Brain microvascular endothelial cell (primary cell): ENCODE measurements at regions not wholly inside any gene's neighbourhood (a gene's known extent, or its start where the extent isn't known, plus 50 kb on each side); places are given as distances from the start of the nearest gene placed in this dataset.
"Not testable (repeated sequence)": the region's sequence is repeated elsewhere in the genome, so short reads cannot be mapped to it uniquely, and the experiment has no call there.

Experiments used
- DNase-seq: peaks from one replicate; pipeline ENCODE4 v3.0.0-alpha.2; 2020
- H3K27ac ChIP-seq: fragments of 250-450 bp; sonication (Bioruptor Pico); 2 replicates; pipeline ENCODE4 v1.5.1; 2020; ENCODE audit warnings: mild to moderate bottlenecking, moderate library complexity
- H3K27me3 ChIP-seq: fragments of 250-450 bp; sonication (Bioruptor Pico); replicated peaks from 2 replicates; pipeline ENCODE4 v1.5.1; 2020; ENCODE audit warnings: mild to moderate bottlenecking
- H3K36me3 ChIP-seq: fragments of 250-450 bp; sonication (Bioruptor Pico); replicated peaks from 2 replicates; pipeline ENCODE4 v1.5.1; 2020; ENCODE audit warnings: mild to moderate bottlenecking
- H3K4me3 ChIP-seq: 2 replicates; pipeline ENCODE4 v1.5.1; 2011; ENCODE audit warnings: low read depth, mild to moderate bottlenecking, control low read depth, low read length, moderate library complexity
- in situ Hi-C: cut with HindIII; loops from 2 replicates; pipeline ENCODE4 v1.10.0; 2017; ENCODE audit warnings: low sequenced_read_pairs, low pct_ligation_motif_present
- TF ChIP-seq, protein P1 (sequence below): IDR thresholded peaks from 2 replicates; pipeline ENCODE4 v1.5.1; 2011; ENCODE audit warnings: low read depth, mild to moderate bottlenecking, moderate library complexity, low read length, control low read depth, inconsistent platforms; ENCODE audit errors: missing control alignments

DNA sequence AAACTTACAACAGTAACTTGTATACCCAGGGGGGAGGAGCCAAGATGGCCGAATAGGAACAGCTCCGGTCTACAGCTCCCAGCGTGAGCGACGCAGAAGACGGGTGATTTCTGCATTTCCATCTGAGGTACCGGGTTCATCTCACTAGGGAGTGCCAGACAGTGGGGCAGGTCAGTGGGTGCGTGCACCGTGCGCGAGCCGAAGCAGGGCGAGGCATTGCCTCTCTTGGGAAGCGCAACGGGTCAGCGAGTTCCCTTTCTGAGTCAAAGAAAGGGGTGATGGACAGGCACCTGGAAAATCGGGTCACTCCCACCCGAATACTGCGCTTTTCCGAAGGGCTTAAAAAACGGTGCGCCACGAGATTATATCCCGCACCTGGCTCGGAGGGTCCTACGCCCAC, 278.8 kb downstream of the FAM47B start:
- in situ Hi-C loops, H3K4me3 ChIP-seq: not testable (repeated sequence)

DNA sequence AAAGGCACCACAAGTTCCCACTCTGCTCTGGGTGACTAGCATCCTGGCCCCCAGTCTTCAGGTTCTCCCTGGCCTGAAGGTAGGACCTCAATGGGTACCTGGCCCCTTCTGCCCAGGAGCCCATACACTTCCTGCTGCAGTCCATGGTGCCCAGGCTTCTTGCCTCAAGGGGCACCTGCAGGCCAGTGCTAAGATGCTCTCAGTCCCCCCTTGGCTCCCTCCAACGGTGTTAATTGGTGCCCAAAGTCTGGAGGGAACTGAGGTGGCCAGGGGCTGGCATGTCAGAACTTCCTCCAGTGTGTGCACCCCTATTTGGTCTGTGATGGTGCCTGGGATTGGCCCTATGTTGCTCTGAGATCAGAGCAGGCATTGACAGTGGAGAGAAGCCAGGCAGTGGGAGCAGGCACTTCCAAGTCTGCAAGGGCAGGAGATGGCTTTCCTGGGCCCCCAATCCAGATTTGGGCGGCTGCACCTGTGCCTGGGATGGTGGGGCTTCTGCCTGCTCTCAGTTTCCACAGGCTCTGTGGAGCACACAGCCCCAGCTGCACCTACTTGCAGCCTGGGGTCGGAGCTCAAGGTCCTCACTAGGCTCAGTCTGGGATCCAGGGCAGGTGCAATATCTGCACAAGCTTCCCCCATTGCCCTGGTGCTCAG, 301.6 kb downstream of the FAM47B start:
- no peak overlapping the region for H3K4me3 ChIP-seq
- H3K27ac ChIP-seq = no peak overlapping the region
- DNase-seq = no peak
- TF ChIP-seq, protein P1, sequence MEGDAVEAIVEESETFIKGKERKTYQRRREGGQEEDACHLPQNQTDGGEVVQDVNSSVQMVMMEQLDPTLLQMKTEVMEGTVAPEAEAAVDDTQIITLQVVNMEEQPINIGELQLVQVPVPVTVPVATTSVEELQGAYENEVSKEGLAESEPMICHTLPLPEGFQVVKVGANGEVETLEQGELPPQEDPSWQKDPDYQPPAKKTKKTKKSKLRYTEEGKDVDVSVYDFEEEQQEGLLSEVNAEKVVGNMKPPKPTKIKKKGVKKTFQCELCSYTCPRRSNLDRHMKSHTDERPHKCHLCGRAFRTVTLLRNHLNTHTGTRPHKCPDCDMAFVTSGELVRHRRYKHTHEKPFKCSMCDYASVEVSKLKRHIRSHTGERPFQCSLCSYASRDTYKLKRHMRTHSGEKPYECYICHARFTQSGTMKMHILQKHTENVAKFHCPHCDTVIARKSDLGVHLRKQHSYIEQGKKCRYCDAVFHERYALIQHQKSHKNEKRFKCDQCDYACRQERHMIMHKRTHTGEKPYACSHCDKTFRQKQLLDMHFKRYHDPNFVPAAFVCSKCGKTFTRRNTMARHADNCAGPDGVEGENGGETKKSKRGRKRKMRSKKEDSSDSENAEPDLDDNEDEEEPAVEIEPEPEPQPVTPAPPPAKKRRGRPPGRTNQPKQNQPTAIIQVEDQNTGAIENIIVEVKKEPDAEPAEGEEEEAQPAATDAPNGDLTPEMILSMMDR = no peak
- H3K27me3 ChIP-seq = no peaks in the 10 kb centered on the region
- in situ Hi-C loops = no loop called here
- no peaks in the 10 kb centered on the region for H3K36me3 ChIP-seq

More for the DNA sequence above, 278.8 kb downstream of the FAM47B start:
- H3K36me3 ChIP-seq, H3K27me3 ChIP-seq, DNase-seq, H3K27ac ChIP-seq: not testable (repeated sequence)

DNA sequence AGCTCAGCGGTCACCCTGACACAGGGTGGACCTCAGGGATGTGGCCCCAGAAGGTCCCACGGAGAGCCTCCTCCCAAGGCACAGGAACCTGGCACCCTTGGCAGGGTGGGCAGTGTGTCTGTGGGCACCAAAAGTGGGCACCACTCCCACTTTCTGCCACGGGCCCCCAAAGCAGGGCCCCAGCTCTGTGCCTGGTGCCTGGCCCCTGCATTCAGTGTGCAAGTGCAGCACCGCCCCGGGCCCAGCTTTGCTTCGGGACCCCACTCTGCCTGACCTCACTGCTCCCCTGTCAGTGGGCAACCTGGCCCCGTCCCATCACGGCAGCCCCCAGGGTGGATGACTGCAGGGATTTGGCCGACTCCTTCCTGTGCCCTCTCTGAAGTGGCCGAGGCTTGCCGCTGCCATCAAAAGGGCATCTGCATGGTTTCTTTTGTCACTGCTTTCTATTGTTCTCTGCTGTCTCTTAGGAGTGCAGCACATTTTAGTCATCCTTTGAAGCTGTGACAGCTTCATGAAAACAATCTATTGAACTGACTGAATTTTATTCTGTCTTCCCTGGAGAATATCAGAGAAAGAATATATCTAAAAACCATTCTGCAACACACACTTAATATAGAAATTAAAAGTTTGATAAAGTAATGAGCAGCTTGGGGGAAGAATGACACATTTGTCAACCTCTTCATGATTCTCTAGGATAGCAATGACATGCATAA, 302.4 kb downstream of the FAM47B start:
- TF ChIP-seq, protein P1 = no peak
- DNase-seq = no peak
- in situ Hi-C loops = no loop called here
- H3K4me3 ChIP-seq = no peak overlapping the region
- no peak overlapping the region for H3K27ac ChIP-seq
- H3K27me3 ChIP-seq = no peaks in the 10 kb centered on the region
- H3K36me3 ChIP-seq = no peaks in the 10 kb centered on the region

DNA sequence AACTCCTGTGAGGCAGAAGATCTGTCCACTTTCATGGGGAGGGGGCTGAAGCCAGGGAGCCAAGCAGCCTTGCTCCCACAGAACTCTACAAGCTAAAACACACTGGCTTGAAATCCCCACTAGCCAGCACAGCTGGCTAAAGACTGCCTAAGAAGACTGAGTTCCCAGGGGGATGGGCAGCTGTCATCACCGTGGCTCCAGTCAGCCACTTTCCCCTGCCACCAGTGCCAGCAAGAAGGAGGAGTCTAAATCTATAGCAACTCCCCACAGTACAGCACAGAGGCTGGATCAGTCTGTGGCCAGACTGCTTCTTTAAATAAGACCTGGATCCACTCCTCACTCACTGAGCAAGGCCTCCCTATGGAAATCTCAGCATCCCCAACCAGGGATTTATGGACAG, 308.6 kb downstream of the FAM47B start:
- H3K4me3 ChIP-seq = no peak overlapping the region
- no peaks in the 10 kb centered on the region for H3K36me3 ChIP-seq
- H3K27ac ChIP-seq = no peak overlapping the region
- in situ Hi-C loops = no loop called here
- H3K27me3 ChIP-seq = no peaks in the 10 kb centered on the region
- TF ChIP-seq, protein P1 = no peak
- no peak for DNase-seq

DNA sequence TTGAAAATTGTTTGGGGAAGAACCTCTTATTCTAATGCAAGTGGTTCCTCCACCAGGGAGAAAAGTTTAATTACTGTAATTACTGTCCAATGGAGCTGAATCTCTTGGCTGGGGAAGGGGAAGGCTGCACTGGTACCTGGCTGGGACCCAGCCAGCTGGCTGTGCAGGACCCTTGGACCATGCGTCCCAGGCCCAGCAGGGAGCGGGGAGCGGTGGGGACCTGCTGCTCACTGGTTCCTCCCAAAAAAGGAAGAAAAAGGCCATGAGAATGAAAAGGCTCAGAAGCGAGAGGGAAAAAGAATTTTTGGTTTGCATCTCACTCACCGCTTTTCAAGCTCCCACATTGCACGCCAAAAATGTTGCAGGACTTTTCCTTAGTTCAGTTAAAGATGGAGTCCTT, 333.5 kb downstream of the FAM47B start:
- Histone ChIP-seq H3K27ac (no peak overlapping the region), H3K36me3 (no peaks in the 10 kb centered on the region), H3K4me3 (no peak overlapping the region), H3K27me3 (no peaks in the 10 kb centered on the region)
- no peak for DNase-seq
- TF ChIP-seq, protein P1 = no peak
- in situ Hi-C loops = no loop called here

DNA sequence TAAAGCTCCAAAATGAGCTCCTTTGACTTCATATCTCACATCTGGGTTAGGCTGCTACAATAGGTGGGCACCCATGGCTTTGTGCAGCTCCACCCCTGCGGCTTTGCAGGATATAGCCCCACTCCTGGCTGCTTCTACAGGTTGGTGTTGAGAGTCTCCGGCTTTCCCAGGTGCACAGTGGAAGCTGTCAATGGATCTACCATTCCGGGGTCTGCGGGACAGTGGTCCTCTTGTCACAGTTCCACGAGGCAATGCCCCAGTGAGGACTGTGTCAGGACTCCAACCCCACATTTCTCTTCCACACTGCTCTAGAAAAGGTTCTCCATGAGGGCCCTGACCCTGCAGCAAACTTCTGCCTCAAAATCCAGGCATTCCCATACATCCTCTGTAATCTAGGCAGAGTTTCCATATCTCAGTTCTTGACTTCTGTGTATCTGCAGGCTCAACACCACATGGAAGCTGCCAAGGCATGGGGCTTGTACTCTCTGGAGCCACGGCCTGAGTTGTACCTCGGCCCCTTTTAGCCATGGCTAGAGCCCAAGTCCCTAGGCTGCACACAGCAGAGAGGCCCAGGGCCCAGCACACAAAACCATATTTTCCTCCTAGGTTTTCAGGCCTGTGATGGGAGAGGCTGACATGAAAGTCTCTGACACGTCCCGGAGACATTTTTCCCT, 342.8 kb downstream of the FAM47B start:
- Histone ChIP-seq H3K27me3 (no peaks in the 10 kb centered on the region), H3K27ac (no peak overlapping the region), H3K4me3 (no peak overlapping the region), H3K36me3 (no peaks in the 10 kb centered on the region)
- TF ChIP-seq, protein P1 = no peak
- no peak for DNase-seq
- in situ Hi-C loops = no loop called here
